Lung (tissue), 12 donors: ENCODE measurements at regions not wholly inside any gene's neighbourhood (a gene's known extent, or its start where the extent isn't known, plus 50 kb on each side); places are given as distances from the start of the nearest gene placed in this dataset. TPM values are rescaled to one million over a fixed set of nuclear protein-coding genes. Genes with fewer than 3 reads are reported as not detected.
"Not testable (repeated sequence)": the region's sequence is repeated elsewhere in the genome, so short reads cannot be mapped to it uniquely, and the experiment has no call there.

Experiments
- ATAC-seq: fragments of 200-7000 bp; cut with Tn5 transposase; one replicate; pipeline ENCODE4 v1.9.1; 2020; ENCODE audit warnings: moderate number of reproducible peaks; ENCODE audit not compliant: insufficient read depth, low FRiP score
- DNase-seq, 3 donors: peaks; one replicate each; pipeline ENCODE4 v3.0.0-alpha.2; 2013 to 2017
- H3K27ac ChIP-seq, 2 donors: one replicate each; pipeline ENCODE4 v1.5.1; 2013; ENCODE audit warnings: mild to moderate bottlenecking in 2 of 2, moderate library complexity in 2 of 2, control low read depth in 1 of 2, inconsistent platforms in 1 of 2, low read depth in 1 of 2, low read length in 1 of 2
- H3K27me3 ChIP-seq, 3 donors: one replicate each; pipeline ENCODE4 v1.5.1; 2013; ENCODE audit warnings: low read length in 2 of 3; ENCODE audit not compliant: control insufficient read depth in 3 of 3, insufficient read depth in 3 of 3
- H3K36me3 ChIP-seq, 4 donors: one replicate each; pipeline ENCODE4 v1.5.1; 2013; ENCODE audit warnings: low read length in 4 of 4, mild to moderate bottlenecking in 1 of 4, moderate library complexity in 1 of 4; ENCODE audit not compliant: control insufficient read depth in 4 of 4, insufficient read depth in 4 of 4
- H3K4me1 ChIP-seq, 5 donors: one replicate each; pipeline ENCODE4 v1.5.1; 2013; ENCODE audit warnings: low read length in 5 of 5, mild to moderate bottlenecking in 2 of 5, moderate library complexity in 1 of 5; ENCODE audit not compliant: control insufficient read depth in 5 of 5, insufficient read depth in 5 of 5
- H3K4me3 ChIP-seq: one replicate; pipeline ENCODE4 v1.5.1; 2013; ENCODE audit warnings: mild to moderate bottlenecking, control low read depth, moderate library complexity
- H3K9ac ChIP-seq, 2 donors: one replicate each; pipeline ENCODE4 v1.5.1; 2013; ENCODE audit warnings: low read length in 2 of 2, control low read depth in 1 of 2; ENCODE audit not compliant: insufficient read depth in 1 of 2
- H3K9me3 ChIP-seq, 4 donors: one replicate each; pipeline ENCODE4 v1.5.1; 2013; ENCODE audit warnings: low read length in 3 of 4, mild to moderate bottlenecking in 1 of 4, moderate library complexity in 1 of 4; ENCODE audit not compliant: control insufficient read depth in 4 of 4, insufficient read depth in 3 of 4
- WGBS, 2 donors: extraction: QIAGEN DNeasy Blood & Tissue Kit; methylation state at CpG; one replicate each; pipeline ENCODE4 v1.1.7; 2013; 5-methylcytosine and 5-hydroxymethylcytosine counted together
- small RNA-seq: library from RNA; depleted of rRNA; stranded (forward); fragments of <200 nt; gene quantifications from one replicate; pipeline ENCODE3, GENCODE V24; 2014; ENCODE audit warnings: low replicate concordance
- TF ChIP-seq, protein P1 (sequence below): IDR thresholded peaks from 2 replicates; pipeline ENCODE4 v1.5.1; 2012; ENCODE audit warnings: mild to moderate bottlenecking; ENCODE audit errors: control extremely low read depth, extremely low read depth
- donor health status: control.
- donor health status: control.
- donor health status: Bipolar disorder and iron deficiency.
- donor health status: healthy.
- donor health status: DM: yes; HTN: yes; CAD: no.

DNA sequence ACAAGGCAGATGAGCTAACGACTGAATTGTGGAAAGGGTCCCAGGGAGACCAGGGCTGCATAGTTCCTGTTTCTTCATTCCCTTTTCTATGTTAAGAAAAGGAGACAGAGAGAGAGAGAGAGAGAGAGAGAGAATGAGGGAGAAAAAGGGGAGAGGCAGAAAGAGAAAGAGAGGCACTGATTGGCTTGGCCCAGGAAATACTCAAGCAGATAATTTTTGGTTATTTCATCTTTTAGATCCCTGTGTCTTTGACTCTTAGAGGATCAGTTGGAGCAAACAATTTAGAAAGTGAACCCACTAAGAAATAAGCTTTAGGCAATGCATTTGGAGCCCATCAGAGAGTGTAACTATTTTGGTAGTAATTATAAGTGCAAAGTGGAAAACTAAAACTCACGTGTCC is 103.4 kb downstream of the CEP44 start:
- ATAC-seq (no peak), DNase-seq (no peak)
- Histone ChIP-seq H3K4me3 (no peak overlapping the region), H3K9me3 (no peaks in the 10 kb centered on the region), H3K27ac (no peak overlapping the region), H3K4me1 (peaks cover 0 to 3% (median 0%) of the 10 kb centered on the region in 5 donors), H3K36me3 (no peaks in the 10 kb centered on the region), H3K27me3 (no peaks in the 10 kb centered on the region), H3K9ac (no peak overlapping the region)
- TF ChIP-seq, protein P1, sequence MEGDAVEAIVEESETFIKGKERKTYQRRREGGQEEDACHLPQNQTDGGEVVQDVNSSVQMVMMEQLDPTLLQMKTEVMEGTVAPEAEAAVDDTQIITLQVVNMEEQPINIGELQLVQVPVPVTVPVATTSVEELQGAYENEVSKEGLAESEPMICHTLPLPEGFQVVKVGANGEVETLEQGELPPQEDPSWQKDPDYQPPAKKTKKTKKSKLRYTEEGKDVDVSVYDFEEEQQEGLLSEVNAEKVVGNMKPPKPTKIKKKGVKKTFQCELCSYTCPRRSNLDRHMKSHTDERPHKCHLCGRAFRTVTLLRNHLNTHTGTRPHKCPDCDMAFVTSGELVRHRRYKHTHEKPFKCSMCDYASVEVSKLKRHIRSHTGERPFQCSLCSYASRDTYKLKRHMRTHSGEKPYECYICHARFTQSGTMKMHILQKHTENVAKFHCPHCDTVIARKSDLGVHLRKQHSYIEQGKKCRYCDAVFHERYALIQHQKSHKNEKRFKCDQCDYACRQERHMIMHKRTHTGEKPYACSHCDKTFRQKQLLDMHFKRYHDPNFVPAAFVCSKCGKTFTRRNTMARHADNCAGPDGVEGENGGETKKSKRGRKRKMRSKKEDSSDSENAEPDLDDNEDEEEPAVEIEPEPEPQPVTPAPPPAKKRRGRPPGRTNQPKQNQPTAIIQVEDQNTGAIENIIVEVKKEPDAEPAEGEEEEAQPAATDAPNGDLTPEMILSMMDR, result no peak
- WGBS, 2 donors, result 50 to 62% methylated on average over 2 of the region's 2 CpGs

DNA sequence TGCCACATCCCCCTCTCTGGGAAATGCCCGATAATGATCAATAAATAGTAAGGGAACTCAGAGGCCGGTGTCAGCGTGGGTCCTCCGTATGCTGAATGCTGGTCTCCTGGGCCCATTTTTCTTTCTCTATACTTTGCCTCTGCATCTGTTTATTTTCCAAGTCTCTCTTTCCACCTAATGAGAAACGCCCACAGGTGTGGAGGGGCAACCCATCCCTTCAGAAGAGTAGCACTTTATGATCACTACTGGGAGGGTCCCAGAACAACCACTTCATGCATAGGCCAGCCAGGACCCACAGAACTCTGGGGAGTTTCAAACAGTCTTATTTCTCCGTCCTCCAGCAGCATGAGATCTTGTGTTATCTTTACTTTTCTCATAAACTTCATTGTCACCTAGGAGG is 100.1 kb downstream of the CEP44 start:
- Histone ChIP-seq H3K9ac (no peak overlapping the region), H3K27ac (no peak overlapping the region), H3K36me3 (no peaks in the 10 kb centered on the region), H3K27me3 (no peaks in the 10 kb centered on the region), H3K4me1 (peaks cover 0 to 3% (median 0%) of the 10 kb centered on the region in 5 donors), H3K4me3 (no peak overlapping the region), H3K9me3 (no peaks in the 10 kb centered on the region)
- ATAC-seq, result no peak
- no peak for DNase-seq
- 79 to 91% methylated on average over 6 of the region's 6 CpGs for WGBS, 2 donors
- TF ChIP-seq, protein P1, result no peak

DNA sequence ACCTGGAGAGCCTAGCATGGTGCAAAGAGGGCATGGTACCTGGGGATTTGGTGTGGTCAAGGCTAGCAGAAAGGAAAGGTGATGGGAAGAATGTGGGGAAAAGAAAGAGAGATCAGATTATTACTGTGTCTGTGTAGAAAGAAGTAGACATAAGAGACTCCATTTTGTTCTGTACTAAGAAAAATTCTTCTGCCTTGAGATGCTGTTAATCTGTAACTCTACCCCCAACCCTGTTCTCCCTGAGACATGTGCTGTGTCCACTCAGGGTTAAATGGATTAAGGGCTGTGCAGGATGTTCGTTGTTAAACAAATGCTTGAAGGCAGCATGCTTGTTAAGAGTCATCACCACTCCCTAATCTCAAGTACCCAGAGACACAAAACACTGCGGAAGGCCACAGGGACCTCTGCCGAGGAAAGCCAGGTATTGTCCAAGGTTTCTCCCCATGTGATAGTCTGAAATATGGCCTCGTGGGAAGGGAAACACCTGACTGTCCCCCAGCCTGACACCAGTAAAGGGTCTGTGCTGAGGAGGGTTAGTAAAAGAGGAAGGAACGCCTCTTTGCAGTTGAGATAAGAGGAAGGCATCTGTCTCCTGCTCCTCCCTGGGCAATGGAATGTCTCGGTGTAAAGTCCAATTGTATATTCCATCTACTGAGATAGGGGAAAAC is 99.4 kb downstream of the CEP44 start:
- H3K36me3 ChIP-seq, ATAC-seq: not testable (repeated sequence)

More for the DNA sequence above, 99.4 kb downstream of the CEP44 start:
- WGBS, 2 donors, result 15 to 23% methylated on average over 6 of the region's 6 CpGs
- H3K9ac ChIP-seq, H3K27me3 ChIP-seq, H3K27ac ChIP-seq, DNase-seq, H3K4me3 ChIP-seq, H3K4me1 ChIP-seq, H3K9me3 ChIP-seq: not testable (repeated sequence)

Small RNA genes in the stretch of these regions (small RNA-seq; reads per million reads assigned to genes)
- not detected for gene MIR4276
